ENCODE measurements at regions not wholly inside any gene's neighbourhood (a gene's known extent, or its start where the extent isn't known, plus 50 kb on each side); places are given as distances from the start of the nearest gene placed in this dataset.
A peak's percentile ranks its signal among the peaks of the same experiment; 100 is the strongest.

- DNase-seq (ENCODE audit: low read depth) = peak; percentile 80
- TF ChIP-seq CTCF (IDR thresholded peaks at IDR 0.05; ENCODE audit: low read depth, low read length) (peak; percentile 97), MAX (IDR thresholded peaks at IDR 0.05; ENCODE audit: low read depth, low read length) (no peak)
- H3K4me3 ChIP-seq (ENCODE audit: low read depth, low read length) = no peak overlapping the region
Measured at GRCh38 chr2:174697255-174697654, 67.0 kb downstream of the CHRNA1 start.

GRCh38 chr2:174694920-174695319 lies 69.4 kb downstream of the CHRNA1 start:
- TF ChIP-seq MYC (IDR thresholded peaks at IDR 0.05; ENCODE audit: low read depth, low read length) = no peak
- no peak overlapping the region for H3K4me3 ChIP-seq (ENCODE audit: low read depth, low read length)
- no peak for DNase-seq (ENCODE audit: low read depth)

- no peak overlapping the region for H3K4me3 ChIP-seq (ENCODE audit: low read depth, low read length)
- no peak for TF ChIP-seq MAX (IDR thresholded peaks at IDR 0.05; ENCODE audit: low read depth, low read length)
- TF ChIP-seq MYC (IDR thresholded peaks at IDR 0.05; ENCODE audit: low read depth, low read length) = no peak
- TF ChIP-seq CTCF (IDR thresholded peaks at IDR 0.05; ENCODE audit: low read depth, low read length) = no peak
- no peak for TF ChIP-seq POLR2A (IDR thresholded peaks at IDR 0.05; ENCODE audit: extremely low read depth, insufficient read length)
- no peak for DNase-seq (ENCODE audit: low read depth)
Measured at GRCh38 chr2:174694196-174694878, 69.9 kb downstream of the CHRNA1 start.

- DNase-seq (ENCODE audit: low read depth) = no peak
- no peak for TF ChIP-seq MAX (IDR thresholded peaks at IDR 0.05; ENCODE audit: low read depth, low read length)
- no peak for TF ChIP-seq CTCF (IDR thresholded peaks at IDR 0.05; ENCODE audit: low read depth, low read length)
- no peak for TF ChIP-seq MYC (IDR thresholded peaks at IDR 0.05; ENCODE audit: low read depth, low read length)
- no peak for TF ChIP-seq POLR2A (IDR thresholded peaks at IDR 0.05; ENCODE audit: extremely low read depth, insufficient read length)
- no peak overlapping the region for H3K4me3 ChIP-seq (ENCODE audit: low read depth, low read length)
Measured at GRCh38 chr2:174693344-174693743, 70.9 kb downstream of the CHRNA1 start.

- TF ChIP-seq MYC (IDR thresholded peaks at IDR 0.05; ENCODE audit: low read depth, low read length) (no peak), CTCF (IDR thresholded peaks at IDR 0.05; ENCODE audit: low read depth, low read length) (no peak), MAX (IDR thresholded peaks at IDR 0.05; ENCODE audit: low read depth, low read length) (no peak), POLR2A (IDR thresholded peaks at IDR 0.05; ENCODE audit: extremely low read depth, insufficient read length) (no peak)
- DNase-seq (ENCODE audit: low read depth) = no peak
- H3K4me3 ChIP-seq (ENCODE audit: low read depth, low read length) = no peak overlapping the region
Measured at GRCh38 chr2:174692256-174692919, 71.9 kb downstream of the CHRNA1 start.

- TF ChIP-seq MAX (IDR thresholded peaks at IDR 0.05; ENCODE audit: low read depth, low read length) (no peak), MYC (IDR thresholded peaks at IDR 0.05; ENCODE audit: low read depth, low read length) (no peak), CTCF (IDR thresholded peaks at IDR 0.05; ENCODE audit: low read depth, low read length) (no peak), POLR2A (IDR thresholded peaks at IDR 0.05; ENCODE audit: extremely low read depth, insufficient read length) (no peak)
- no peak for DNase-seq (ENCODE audit: low read depth)
Measured at GRCh38 chr2:174691201-174691779, 73.0 kb downstream of the CHRNA1 start.

More at GRCh38 chr2:174691201-174691779, 73.0 kb downstream of the CHRNA1 start:
- H3K4me3 ChIP-seq (ENCODE audit: low read depth, low read length) = no peak overlapping the region
